GM12878 (cell line): ENCODE measurements at regions not wholly inside any gene's neighbourhood (a gene's known extent, or its start where the extent isn't known, plus 50 kb on each side); places are given as distances from the start of the nearest gene placed in this dataset.

Experiments
- BACH1 ChIP-seq: fragments of 450-650 bp; IDR thresholded peaks from 2 replicates; pipeline ENCODE4 v1.6.1; 2017; ENCODE audit warnings: mild to moderate bottlenecking, borderline replicate concordance
- NFXL1 ChIP-seq: fragments of 450-650 bp; IDR thresholded peaks from 2 replicates; pipeline ENCODE4 v1.6.1; 2017; ENCODE audit warnings: antibody characterized with exemption, mild to moderate bottlenecking, borderline replicate concordance
- POU2F2 ChIP-seq: IDR thresholded peaks from 3 replicates; pipeline ENCODE4 v1.6.1; 2011; ENCODE audit warnings: low read depth, mild to moderate bottlenecking, low read length, borderline replicate concordance
- RUNX3 ChIP-seq: IDR thresholded peaks from 2 replicates; pipeline ENCODE4 v1.6.1; 2012; ENCODE audit warnings: low read length, inconsistent platforms
- SMARCA5 ChIP-seq: fragments of 450-650 bp; IDR thresholded peaks from 2 replicates; pipeline ENCODE4 v1.6.1; 2017; ENCODE audit warnings: mild to moderate bottlenecking
- ZNF217 ChIP-seq: fragments of 450-650 bp; IDR thresholded peaks from 2 replicates; pipeline ENCODE4 v1.6.1; 2017; ENCODE audit warnings: antibody characterized with exemption, mild to moderate bottlenecking
- ZNF24 ChIP-seq: fragments of 450-650 bp; IDR thresholded peaks from 2 replicates; pipeline ENCODE4 v1.6.1; 2017; ENCODE audit warnings: antibody characterized with exemption, mild to moderate bottlenecking
- TF ChIP-seq, protein P1 (sequence below): IDR thresholded peaks from 2 replicates; pipeline ENCODE4 v1.6.1; 2012; ENCODE audit warnings: improper control_type of control experiment, low read depth, low read length; ENCODE audit not compliant: insufficient replicate concordance
- TF ChIP-seq, protein P2 (sequence below): IDR thresholded peaks from 2 replicates; pipeline ENCODE4 v1.6.1; 2011; ENCODE audit warnings: mild to moderate bottlenecking, low read depth, low read length, moderate library complexity; ENCODE audit not compliant: insufficient replicate concordance

GRCh38 chr22:19658057-19658966 is 56.0 kb upstream of the SEPTIN5 start (continued):
- TF ChIP-seq, protein P1, sequence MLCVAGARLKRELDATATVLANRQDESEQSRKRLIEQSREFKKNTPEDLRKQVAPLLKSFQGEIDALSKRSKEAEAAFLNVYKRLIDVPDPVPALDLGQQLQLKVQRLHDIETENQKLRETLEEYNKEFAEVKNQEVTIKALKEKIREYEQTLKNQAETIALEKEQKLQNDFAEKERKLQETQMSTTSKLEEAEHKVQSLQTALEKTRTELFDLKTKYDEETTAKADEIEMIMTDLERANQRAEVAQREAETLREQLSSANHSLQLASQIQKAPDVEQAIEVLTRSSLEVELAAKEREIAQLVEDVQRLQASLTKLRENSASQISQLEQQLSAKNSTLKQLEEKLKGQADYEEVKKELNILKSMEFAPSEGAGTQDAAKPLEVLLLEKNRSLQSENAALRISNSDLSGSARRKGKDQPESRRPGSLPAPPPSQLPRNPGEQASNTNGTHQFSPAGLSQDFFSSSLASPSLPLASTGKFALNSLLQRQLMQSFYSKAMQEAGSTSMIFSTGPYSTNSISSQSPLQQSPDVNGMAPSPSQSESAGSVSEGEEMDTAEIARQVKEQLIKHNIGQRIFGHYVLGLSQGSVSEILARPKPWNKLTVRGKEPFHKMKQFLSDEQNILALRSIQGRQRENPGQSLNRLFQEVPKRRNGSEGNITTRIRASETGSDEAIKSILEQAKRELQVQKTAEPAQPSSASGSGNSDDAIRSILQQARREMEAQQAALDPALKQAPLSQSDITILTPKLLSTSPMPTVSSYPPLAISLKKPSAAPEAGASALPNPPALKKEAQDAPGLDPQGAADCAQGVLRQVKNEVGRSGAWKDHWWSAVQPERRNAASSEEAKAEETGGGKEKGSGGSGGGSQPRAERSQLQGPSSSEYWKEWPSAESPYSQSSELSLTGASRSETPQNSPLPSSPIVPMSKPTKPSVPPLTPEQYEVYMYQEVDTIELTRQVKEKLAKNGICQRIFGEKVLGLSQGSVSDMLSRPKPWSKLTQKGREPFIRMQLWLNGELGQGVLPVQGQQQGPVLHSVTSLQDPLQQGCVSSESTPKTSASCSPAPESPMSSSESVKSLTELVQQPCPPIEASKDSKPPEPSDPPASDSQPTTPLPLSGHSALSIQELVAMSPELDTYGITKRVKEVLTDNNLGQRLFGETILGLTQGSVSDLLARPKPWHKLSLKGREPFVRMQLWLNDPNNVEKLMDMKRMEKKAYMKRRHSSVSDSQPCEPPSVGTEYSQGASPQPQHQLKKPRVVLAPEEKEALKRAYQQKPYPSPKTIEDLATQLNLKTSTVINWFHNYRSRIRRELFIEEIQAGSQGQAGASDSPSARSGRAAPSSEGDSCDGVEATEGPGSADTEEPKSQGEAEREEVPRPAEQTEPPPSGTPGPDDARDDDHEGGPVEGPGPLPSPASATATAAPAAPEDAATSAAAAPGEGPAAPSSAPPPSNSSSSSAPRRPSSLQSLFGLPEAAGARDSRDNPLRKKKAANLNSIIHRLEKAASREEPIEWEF, result no peak
- no peak for TF ChIP-seq SMARCA5
- TF ChIP-seq NFXL1, result no peak
- TF ChIP-seq ZNF217, result no peak
- TF ChIP-seq, protein P2, sequence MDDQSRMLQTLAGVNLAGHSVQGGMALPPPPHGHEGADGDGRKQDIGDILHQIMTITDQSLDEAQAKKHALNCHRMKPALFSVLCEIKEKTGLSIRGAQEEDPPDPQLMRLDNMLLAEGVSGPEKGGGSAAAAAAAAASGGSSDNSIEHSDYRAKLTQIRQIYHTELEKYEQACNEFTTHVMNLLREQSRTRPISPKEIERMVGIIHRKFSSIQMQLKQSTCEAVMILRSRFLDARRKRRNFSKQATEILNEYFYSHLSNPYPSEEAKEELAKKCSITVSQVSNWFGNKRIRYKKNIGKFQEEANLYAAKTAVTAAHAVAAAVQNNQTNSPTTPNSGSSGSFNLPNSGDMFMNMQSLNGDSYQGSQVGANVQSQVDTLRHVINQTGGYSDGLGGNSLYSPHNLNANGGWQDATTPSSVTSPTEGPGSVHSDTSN, result no peak
- TF ChIP-seq RUNX3, result no peak
- no peak for TF ChIP-seq ZNF24
- TF ChIP-seq BACH1, result no peak
- no peak for TF ChIP-seq POU2F2
